Natural killer cell (primary cell): ENCODE measurements at regions not wholly inside any gene's neighbourhood (a gene's known extent, or its start where the extent isn't known, plus 50 kb on each side); places are given as distances from the start of the nearest gene placed in this dataset.
"Not testable (repeated sequence)": the region's sequence is repeated elsewhere in the genome, so short reads cannot be mapped to it uniquely, and the experiment has no call there.

ENCODE experiments used
- ATAC-seq, 3 donors: fragments of 150-1000 bp in 2 of 3; fragments of 200-7000 bp in 1 of 3; cut with Tn5 transposase; 1 replicate in 1 of 3; 2 replicates in 2 of 3; pipeline ENCODE4 v1.10.0; 2021; ENCODE audit warnings: mild to moderate bottlenecking in 2 of 3, moderate library complexity in 2 of 3
- DNase-seq, 2 donors: peaks; one replicate each; pipeline versions ENCODE4 v3.0.0 to v3.0.0-alpha.2; 2013 to 2021; ENCODE audit warnings: mixed read lengths in 1 of 2
- H3K27ac ChIP-seq: one replicate; pipeline ENCODE4 v1.5.1; 2013; ENCODE audit warnings: mild to moderate bottlenecking, low read length
- H3K27me3 ChIP-seq: one replicate; pipeline ENCODE4 v1.6.1; 2013; ENCODE audit warnings: low read length; ENCODE audit not compliant: control insufficient read depth, insufficient read depth
- H3K36me3 ChIP-seq: one replicate; pipeline ENCODE4 v1.6.1; 2013; ENCODE audit warnings: low read length; ENCODE audit not compliant: control insufficient read depth, insufficient read depth
- H3K4me1 ChIP-seq: one replicate; pipeline ENCODE4 v1.6.1; 2013; ENCODE audit warnings: low read length; ENCODE audit not compliant: control insufficient read depth, insufficient read depth
- H3K4me3 ChIP-seq: one replicate; pipeline ENCODE4 v1.5.1; 2013; ENCODE audit warnings: low read length
- H3K9me3 ChIP-seq: one replicate; pipeline ENCODE4 v1.6.1; 2013; ENCODE audit warnings: low read length; ENCODE audit not compliant: control insufficient read depth, insufficient read depth
- H3K27ac Mint-ChIP-seq, 2 donors: one replicate each; pipeline ENCODE4 v1.8.0; 2022; ENCODE audit warnings: mild to moderate bottlenecking in 2 of 2, mixed read lengths in 2 of 2, moderate library complexity in 1 of 2
- H3K27me3 Mint-ChIP-seq, 2 donors: one replicate each; pipeline ENCODE4 v1.8.0; 2022; ENCODE audit warnings: low read depth in 2 of 2, mixed read lengths in 2 of 2
- H3K36me3 Mint-ChIP-seq: one replicate; pipeline ENCODE4 v1.8.0; 2022; ENCODE audit warnings: mixed read lengths
- H3K4me1 Mint-ChIP-seq, 2 donors: one replicate each; pipeline ENCODE4 v1.8.0; 2022; ENCODE audit warnings: mixed read lengths in 2 of 2
- H3K4me3 Mint-ChIP-seq: one replicate; pipeline ENCODE4 v1.8.0; 2022; ENCODE audit warnings: mild to moderate bottlenecking, moderate library complexity, mixed read lengths
- H3K9me3 Mint-ChIP-seq, 2 donors: one replicate each; pipeline ENCODE4 v1.8.0; 2022; ENCODE audit warnings: mixed read lengths in 2 of 2
- CTCF ChIP-seq: fragments of 200-600 bp; IDR thresholded peaks from one replicate; pipeline ENCODE4 v1.8.0; 2022; ENCODE audit warnings: antibody characterized with exemption
- WGBS: methylation state at CpG from one replicate; pipeline ENCODE4 v1.1.7; 2013; ENCODE audit warnings: missing lambda C conversion rate; ENCODE audit not compliant: insufficient coverage; 5-methylcytosine and 5-hydroxymethylcytosine counted together
- intact Hi-C: fragments of 100-400 bp; cut with micrococcal nuclease; formaldehyde crosslinking; loops from one replicate; pipeline ENCODE4 v1.14.2; 2022

- H3K9me3 Mint-ChIP-seq = peaks cover 29 to 35% of the 10 kb centered on the region in 2 donors
Observed at GRCh38 chr9:24242576-24242975, 303.1 kb downstream of the IZUMO3 start.

GRCh38 chr9:24218656-24219055 lies 327.0 kb downstream of the IZUMO3 start:
- no peaks in the 10 kb centered on the region for H3K27me3 ChIP-seq
- Mint-ChIP-seq H3K27me3 (no peaks in the 10 kb centered on the region), H3K4me3 (no peak overlapping the region), H3K27ac (no peak overlapping the region), H3K4me1 (no peaks in the 10 kb centered on the region), H3K9me3 (peaks cover 10% of the 10 kb centered on the region in 2 donors), H3K36me3 (no peaks in the 10 kb centered on the region)
- intact Hi-C loops = no loop called here
- DNase-seq (no peak), ATAC-seq (no peak)
- no peaks in the 10 kb centered on the region for H3K36me3 ChIP-seq
- H3K4me3 ChIP-seq = no peak overlapping the region
- H3K27ac ChIP-seq = no peak overlapping the region
- H3K4me1 ChIP-seq = no peaks in the 10 kb centered on the region
- no peaks in the 10 kb centered on the region for H3K9me3 ChIP-seq
- WGBS = 75% methylated on average over 1 of the region's 2 CpGs
- no peak for TF ChIP-seq CTCF

More at GRCh38 chr9:24242576-24242975, 303.1 kb downstream of the IZUMO3 start:
- Mint-ChIP-seq H3K27ac (no peak overlapping the region), H3K27me3 (no peaks in the 10 kb centered on the region), H3K36me3 (peaks cover 30% of the 10 kb centered on the region), H3K4me1 (no peaks in the 10 kb centered on the region), H3K4me3 (no peak overlapping the region)
- H3K4me3 ChIP-seq = no peak overlapping the region
- WGBS = 83% methylated on average over 3 of the region's 3 CpGs
- H3K36me3 ChIP-seq = no peaks in the 10 kb centered on the region
- no peaks in the 10 kb centered on the region for H3K27me3 ChIP-seq
- no peak for ATAC-seq
- intact Hi-C loops = no loop called here
- no peak overlapping the region for H3K27ac ChIP-seq
- TF ChIP-seq CTCF = no peak
- H3K9me3 ChIP-seq = no peaks in the 10 kb centered on the region
- H3K4me1 ChIP-seq = no peaks in the 10 kb centered on the region
- DNase-seq = no peak

DNA sequence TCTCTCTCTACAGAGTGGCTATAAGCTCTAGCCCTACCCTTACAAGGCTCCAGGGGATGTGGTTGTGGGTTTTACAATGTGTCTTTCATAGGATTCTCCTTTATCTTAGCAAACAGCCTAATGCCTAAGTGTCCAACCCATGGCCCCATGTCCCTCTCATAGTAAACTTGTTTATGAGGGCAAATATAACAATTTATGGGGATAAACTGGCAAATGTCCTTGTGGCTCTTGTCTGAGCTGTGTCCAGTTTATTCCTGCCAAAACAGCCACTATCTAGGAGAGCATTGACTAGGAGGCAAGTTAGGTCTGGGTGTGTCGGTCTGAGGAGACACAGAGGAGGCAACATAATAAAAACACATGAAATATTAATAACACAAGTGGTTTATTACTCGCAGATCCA lies 335.1 kb downstream of the IZUMO3 start:
- H3K27ac ChIP-seq = no peak overlapping the region
- peaks cover 8% of the 10 kb centered on the region for H3K9me3 ChIP-seq
- H3K4me1 ChIP-seq = no peaks in the 10 kb centered on the region
- no peaks in the 10 kb centered on the region for H3K27me3 ChIP-seq
- DNase-seq (no peak), ATAC-seq (no peak)
- no peak for TF ChIP-seq CTCF
- no peak overlapping the region for H3K4me3 ChIP-seq
- no peaks in the 10 kb centered on the region for H3K4me1 Mint-ChIP-seq
- H3K36me3 ChIP-seq = no peaks in the 10 kb centered on the region
- H3K4me3 Mint-ChIP-seq = no peak overlapping the region
- 70% methylated on average over 1 of the region's 2 CpGs for WGBS
- intact Hi-C loops = no loop called here
- H3K27ac Mint-ChIP-seq = no peak overlapping the region
- peaks cover 17% of the 10 kb centered on the region for H3K36me3 Mint-ChIP-seq
- peaks cover 14 to 28% of the 10 kb centered on the region in 2 donors for H3K9me3 Mint-ChIP-seq
- no peaks in the 10 kb centered on the region for H3K27me3 Mint-ChIP-seq

GRCh38 chr9:24189986-24190385 lies 355.7 kb downstream of the IZUMO3 start:
- WGBS = 81% methylated on average over 1 of the region's 1 CpG
- no peaks in the 10 kb centered on the region for H3K36me3 ChIP-seq
- H3K27ac Mint-ChIP-seq = no peak overlapping the region
- no peak overlapping the region for H3K4me3 ChIP-seq
- peaks cover 3% of the 10 kb centered on the region for H3K9me3 ChIP-seq
- peaks cover 16 to 36% of the 10 kb centered on the region in 2 donors for H3K9me3 Mint-ChIP-seq
- H3K4me1 Mint-ChIP-seq = no peaks in the 10 kb centered on the region
- H3K27me3 ChIP-seq = no peaks in the 10 kb centered on the region
- peaks cover 24% of the 10 kb centered on the region for H3K36me3 Mint-ChIP-seq
- no peak for DNase-seq
- TF ChIP-seq CTCF = no peak
- no peaks in the 10 kb centered on the region for H3K4me1 ChIP-seq
- H3K4me3 Mint-ChIP-seq = no peak overlapping the region
- no peaks in the 10 kb centered on the region for H3K27me3 Mint-ChIP-seq
- no peak for ATAC-seq
- intact Hi-C loops = no loop called here
- no peak overlapping the region for H3K27ac ChIP-seq

GRCh38 chr9:24180572-24180971 lies 354.5 kb upstream of the ELAVL2 start:
- H3K27me3 ChIP-seq, H3K9me3 ChIP-seq, H3K27ac Mint-ChIP-seq, H3K36me3 ChIP-seq, H3K4me3 ChIP-seq, H3K4me1 ChIP-seq, DNase-seq, ATAC-seq, H3K27me3 Mint-ChIP-seq, intact Hi-C loops, H3K4me3 Mint-ChIP-seq, H3K27ac ChIP-seq, H3K4me1 Mint-ChIP-seq: not testable (repeated sequence)
- Mint-ChIP-seq H3K36me3 (peaks cover 37% of the 10 kb centered on the region), H3K9me3 (peaks cover 16 to 31% of the 10 kb centered on the region in 2 donors)
- WGBS = 71% methylated on average over 1 of the region's 1 CpG
